ENCODE measurements at regions not wholly inside any gene's neighbourhood (a gene's known extent, or its start where the extent isn't known, plus 50 kb on each side); places are given as distances from the start of the nearest gene placed in this dataset.

DNA sequence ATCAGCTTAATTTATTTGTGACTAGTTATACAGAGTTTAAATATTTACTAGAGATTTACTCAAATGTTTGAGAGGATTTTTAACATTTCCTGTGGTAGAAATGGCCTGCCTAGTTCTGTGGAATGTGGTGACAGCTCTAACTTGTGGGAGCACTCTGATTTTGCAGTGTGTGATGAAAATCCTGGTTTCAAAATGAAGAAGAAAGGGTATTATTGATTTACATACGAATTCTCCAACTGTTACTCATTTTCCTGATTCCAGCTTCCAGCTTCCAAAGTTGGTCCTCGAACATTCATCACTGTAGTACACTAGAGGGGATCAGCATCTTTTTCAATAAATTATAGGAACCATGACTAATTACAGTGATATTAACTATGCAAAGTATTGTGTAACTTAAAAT lies 462.7 kb upstream of the PKN2 start:
- no peak for DNase-seq (ENCODE audit: low read depth)

GRCh38 chr1:88224906-88225305 lies 459.2 kb upstream of the PKN2 start:
- no peak for DNase-seq (ENCODE audit: low read depth)

GRCh38 chr1:88228114-88228513 lies 456.0 kb upstream of the PKN2 start:
- no peak for DNase-seq (ENCODE audit: low read depth)

GRCh38 chr1:88230126-88230525 lies 453.9 kb upstream of the PKN2 start:
- DNase-seq (ENCODE audit: low read depth): no peak

GRCh38 chr1:88237058-88237457 lies 447.0 kb upstream of the PKN2 start:
- no peak for DNase-seq (ENCODE audit: low read depth)

GRCh38 chr1:88239205-88239604 lies 444.9 kb upstream of the PKN2 start:
- DNase-seq (ENCODE audit: low read depth): no peak

DNA sequence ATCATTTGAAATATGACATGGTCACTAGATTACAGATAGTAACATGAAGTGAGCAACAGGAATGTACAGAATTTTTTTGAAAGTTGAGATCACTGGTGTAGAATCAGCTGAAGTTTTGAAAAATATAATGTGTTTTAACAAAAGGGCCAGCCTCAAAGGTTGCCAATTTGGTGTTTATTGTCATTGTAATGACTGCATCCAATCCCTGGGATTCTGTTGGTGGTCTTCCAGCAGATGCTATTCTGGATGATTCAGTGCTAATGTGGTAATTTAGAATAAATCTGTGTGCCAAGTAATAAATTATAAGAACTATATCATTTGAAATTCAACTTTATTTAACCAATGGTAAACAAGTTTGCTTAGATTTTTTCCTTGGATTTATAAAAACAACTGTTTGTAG lies 436.4 kb upstream of the PKN2 start:
- no peak for DNase-seq (ENCODE audit: low read depth)

GRCh38 chr1:88250915-88251314 lies 433.2 kb upstream of the PKN2 start:
- no peak for DNase-seq (ENCODE audit: low read depth)

GRCh38 chr1:88252745-88253144 lies 431.3 kb upstream of the PKN2 start:
- DNase-seq (ENCODE audit: low read depth): no peak

GRCh38 chr1:88265606-88266005 lies 418.5 kb upstream of the PKN2 start:
- DNase-seq (ENCODE audit: low read depth): no peak

DNA sequence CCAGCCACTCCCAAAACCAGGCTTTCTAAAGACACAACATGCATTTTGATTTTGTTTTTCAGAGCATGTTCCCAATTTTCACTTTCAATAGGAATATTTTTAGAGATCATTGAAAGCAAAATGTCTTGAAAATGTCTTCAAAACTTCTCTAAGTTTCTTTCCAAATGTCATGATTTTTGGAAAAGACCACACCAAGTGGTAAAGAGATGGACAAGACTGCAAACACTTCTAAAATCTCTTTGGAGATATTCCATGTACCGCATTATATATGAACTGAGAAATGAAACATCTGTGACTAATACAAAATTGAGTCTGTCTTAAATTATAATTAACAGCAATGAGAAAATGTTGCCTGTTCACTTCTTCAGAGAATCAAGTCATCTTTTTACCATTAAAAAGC lies 418.0 kb upstream of the PKN2 start:
- no peak for DNase-seq (ENCODE audit: low read depth)

GRCh38 chr1:88272216-88272615 lies 411.9 kb upstream of the PKN2 start:
- no peak for DNase-seq (ENCODE audit: low read depth)

- no peak for DNase-seq (ENCODE audit: low read depth)
Observed at GRCh38 chr1:88274431-88274830, 409.6 kb upstream of the PKN2 start.

DNA sequence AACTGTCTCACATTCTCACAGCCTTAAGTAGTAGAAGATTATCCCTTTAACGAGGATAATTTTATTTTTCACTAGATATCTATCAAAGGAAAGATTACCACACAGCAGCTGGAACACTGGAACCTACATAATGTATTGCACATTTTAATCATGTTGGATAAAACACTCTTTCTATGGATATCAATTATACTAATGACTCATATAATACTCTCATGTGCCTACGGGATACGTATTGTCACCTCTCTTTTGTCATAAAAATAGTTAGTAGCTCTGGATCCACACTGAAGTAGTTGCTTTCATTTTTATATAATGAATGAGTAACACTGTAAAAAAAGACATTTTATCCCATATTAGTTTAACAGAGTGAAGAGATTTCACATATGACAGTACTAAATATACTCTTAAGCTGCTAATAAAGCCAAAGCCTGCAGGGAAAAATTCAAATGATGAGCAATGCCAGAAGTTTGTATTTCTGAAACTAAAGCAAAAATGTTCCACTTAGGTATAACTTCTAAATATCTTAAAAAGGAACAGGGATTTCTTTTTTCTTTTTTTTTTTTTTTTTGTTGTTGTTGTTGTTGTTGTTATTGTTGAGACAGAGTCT lies 408.7 kb upstream of the PKN2 start:
- no peak for DNase-seq (ENCODE audit: low read depth)

- no peak for DNase-seq (ENCODE audit: low read depth)
Observed at GRCh38 chr1:88276163-88276562, 407.9 kb upstream of the PKN2 start.

- no peak for DNase-seq (ENCODE audit: low read depth)
Observed at GRCh38 chr1:88284066-88284465, 400.0 kb upstream of the PKN2 start.

GRCh38 chr1:88284666-88285366 lies 399.3 kb upstream of the PKN2 start:
- no peak for DNase-seq (ENCODE audit: low read depth)

DNA sequence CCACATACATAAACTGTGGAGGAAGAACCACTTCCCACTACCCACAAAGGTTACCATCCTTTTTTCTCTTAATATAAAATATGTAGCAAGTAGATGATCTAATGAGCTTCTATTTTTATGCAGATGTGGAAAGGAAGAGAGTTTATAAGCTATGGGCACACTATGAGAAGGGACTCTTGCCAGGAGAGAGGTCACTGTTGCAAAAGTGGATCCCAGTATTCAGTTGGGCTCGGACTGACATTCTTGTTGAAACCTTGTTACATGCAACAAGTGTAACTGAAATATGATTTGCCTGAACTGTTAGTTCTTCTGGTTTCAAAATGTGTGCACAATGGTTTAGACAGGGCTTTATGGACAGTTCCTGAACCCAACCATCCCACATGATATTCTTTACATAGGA lies 397.4 kb upstream of the PKN2 start:
- no peak for DNase-seq (ENCODE audit: low read depth)

DNA sequence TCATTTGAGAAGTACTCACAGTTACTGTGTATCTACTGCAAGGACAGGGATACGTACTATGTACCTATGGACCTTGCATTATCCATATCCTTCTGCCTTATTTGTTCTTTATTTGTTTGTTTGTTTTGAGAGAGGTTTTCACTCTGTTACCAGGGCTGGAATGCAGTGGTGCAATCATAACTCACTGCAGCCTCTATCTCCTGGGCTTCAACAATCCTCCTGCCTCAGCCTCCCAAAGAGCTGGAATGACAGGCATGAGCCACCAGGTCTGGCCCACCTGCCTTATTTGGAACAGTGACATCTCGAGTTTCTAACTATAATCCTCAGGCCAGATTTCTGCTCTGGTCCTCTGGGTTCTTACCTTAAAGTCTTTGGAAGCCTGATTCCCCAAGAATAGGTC lies 395.5 kb upstream of the PKN2 start:
- DNase-seq (ENCODE audit: low read depth): no peak

- DNase-seq (ENCODE audit: low read depth): no peak
Observed at GRCh38 chr1:88289401-88290102, 394.5 kb upstream of the PKN2 start.

DNA sequence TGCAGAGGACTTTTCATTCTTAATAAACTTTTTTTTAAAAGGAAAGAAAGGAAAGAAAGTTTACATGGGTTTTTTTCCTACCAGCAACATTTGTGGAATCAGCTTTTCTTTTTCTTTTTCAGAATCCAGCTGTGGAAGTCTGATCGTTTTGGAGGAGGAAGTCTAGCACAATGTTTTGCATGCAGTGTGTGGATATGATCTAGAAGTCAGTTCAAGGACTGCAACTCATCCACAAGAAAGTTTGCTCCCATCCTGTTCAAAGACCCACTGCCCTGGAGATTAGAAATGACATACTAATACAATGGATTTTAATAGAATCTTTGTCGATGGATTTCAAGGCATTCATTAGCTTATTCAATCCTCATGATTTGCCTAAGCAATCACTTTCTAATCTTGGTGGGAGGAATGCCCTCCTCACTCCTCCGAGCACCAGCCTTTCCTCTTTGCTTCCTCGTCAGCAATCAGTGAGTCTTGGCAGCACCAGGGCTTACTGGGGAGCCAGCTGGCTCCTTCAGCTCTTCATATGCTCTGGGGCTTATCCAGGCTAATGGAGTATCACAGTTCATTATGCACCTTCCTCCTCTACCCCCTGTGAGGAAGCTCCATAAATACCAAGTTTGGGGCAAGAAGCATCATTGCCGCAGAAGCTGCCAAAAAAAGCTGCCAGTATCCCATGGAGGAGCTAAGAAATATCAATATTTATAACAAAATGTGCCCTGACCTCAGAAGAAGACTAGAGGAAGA lies 392.3 kb upstream of the PKN2 start:
- no peak for DNase-seq (ENCODE audit: low read depth)

- DNase-seq (ENCODE audit: low read depth): no peak
Observed at GRCh38 chr1:88293691-88294190, 390.3 kb upstream of the PKN2 start.

DNA sequence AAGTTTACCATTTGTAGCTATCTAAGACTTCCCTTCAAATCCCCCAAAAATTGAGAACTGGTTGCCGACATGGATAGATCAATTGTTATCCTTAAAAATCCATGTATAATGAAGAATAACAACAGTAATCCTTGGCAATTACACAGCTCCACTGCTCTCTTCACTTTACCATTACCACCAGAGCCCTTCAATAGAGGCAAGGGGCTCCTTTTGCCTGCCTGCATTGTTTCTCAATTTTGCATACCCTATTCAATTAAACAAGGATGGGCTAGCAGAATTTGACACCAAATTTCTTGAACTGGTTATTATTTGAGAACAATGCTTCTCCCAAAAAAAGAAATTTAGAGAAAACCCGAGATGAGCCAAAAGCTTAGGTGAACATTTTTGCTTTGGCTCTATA lies 387.8 kb upstream of the PKN2 start:
- no peak for DNase-seq (ENCODE audit: low read depth)
